Esophagus muscularis mucosa (tissue), 4 donors: ENCODE measurements at regions not wholly inside any gene's neighbourhood (a gene's known extent, or its start where the extent isn't known, plus 50 kb on each side); places are given as distances from the start of the nearest gene placed in this dataset.

Experiments used
- CTCF ChIP-seq, 3 experiments: fragments of 200-600 bp in 2 of 3; fragments of 450-650 bp in 1 of 3; sonication (generic) in 2 of 3; IDR thresholded peaks; one replicate each; pipeline ENCODE4 v1.5.1; 2017 to 2019; ENCODE audit warnings: antibody characterized with exemption in 3 of 3, mild to moderate bottlenecking in 2 of 3, moderate library complexity in 1 of 3
- EP300 ChIP-seq: sonication (generic); formaldehyde crosslinking; IDR thresholded peaks from one replicate; pipeline ENCODE4 v1.6.1; 2017; ENCODE audit warnings: antibody characterized with exemption
- POLR2A ChIP-seq: fragments of 450-650 bp; IDR thresholded peaks from one replicate; pipeline ENCODE4 v1.6.1; 2017; ENCODE audit warnings: antibody characterized with exemption, moderate library complexity, mild to moderate bottlenecking, low read depth
- POLR2AphosphoS5 ChIP-seq, 2 donors: sonication (generic); formaldehyde crosslinking; IDR thresholded peaks; one replicate each; pipeline ENCODE4 v1.6.1; 2017; ENCODE audit warnings: antibody characterized with exemption in 2 of 2

GRCh38 chr2:84029903-84030575, 429.0 kb downstream of the SUCLG1 start:
- no peak for TF ChIP-seq CTCF (IDR thresholded peaks at IDR 0.05)
- TF ChIP-seq POLR2A, result no peak
- no peak for TF ChIP-seq POLR2AphosphoS5 (IDR thresholded peaks at IDR 0.05)
- TF ChIP-seq EP300, result no peak
